Omental fat pad (tissue), 3 donors: ENCODE measurements at regions not wholly inside any gene's neighbourhood (a gene's known extent, or its start where the extent isn't known, plus 50 kb on each side); places are given as distances from the start of the nearest gene placed in this dataset.

Experiments
- ATAC-seq: fragments of 150-250 bp; one replicate; pipeline ENCODE4 v1.9.1; 2016; ENCODE audit warnings: mild to moderate bottlenecking, moderate library complexity; ENCODE audit not compliant: low FRiP score
- DNase-seq: peaks from one replicate; pipeline ENCODE4 v3.0.0-alpha.2; 2019; ENCODE audit warnings: low spot score
- TF ChIP-seq, protein P1 (sequence below), 3 donors: fragments of 450-650 bp; IDR thresholded peaks; one replicate each; pipeline ENCODE4 v1.5.1; 2016 to 2017; ENCODE audit warnings: antibody characterized with exemption in 3 of 3, mild to moderate bottlenecking in 3 of 3, moderate library complexity in 2 of 3

DNA sequence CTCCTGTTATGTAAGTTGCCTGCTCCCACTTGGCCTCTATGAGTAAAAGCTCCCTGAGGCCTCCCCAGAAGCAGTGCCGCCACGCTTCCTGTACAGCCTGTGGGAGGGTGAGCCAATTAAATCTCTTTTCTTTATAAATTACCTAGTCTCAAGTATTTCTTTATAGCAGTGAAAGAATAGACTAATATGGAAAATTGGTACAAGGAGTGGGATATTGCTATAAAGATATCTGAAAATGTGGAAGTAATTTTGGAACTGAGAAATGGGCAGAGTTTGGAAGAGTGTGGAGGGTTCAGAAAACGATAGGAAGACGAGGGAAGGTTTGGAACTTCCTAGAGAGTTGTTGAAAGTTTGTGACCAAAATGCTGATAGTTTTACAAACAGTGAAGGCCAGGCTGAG, 572.3 kb downstream of the MATN1 start:
- DNase-seq (no peak), ATAC-seq (no peak)
- TF ChIP-seq, protein P1, sequence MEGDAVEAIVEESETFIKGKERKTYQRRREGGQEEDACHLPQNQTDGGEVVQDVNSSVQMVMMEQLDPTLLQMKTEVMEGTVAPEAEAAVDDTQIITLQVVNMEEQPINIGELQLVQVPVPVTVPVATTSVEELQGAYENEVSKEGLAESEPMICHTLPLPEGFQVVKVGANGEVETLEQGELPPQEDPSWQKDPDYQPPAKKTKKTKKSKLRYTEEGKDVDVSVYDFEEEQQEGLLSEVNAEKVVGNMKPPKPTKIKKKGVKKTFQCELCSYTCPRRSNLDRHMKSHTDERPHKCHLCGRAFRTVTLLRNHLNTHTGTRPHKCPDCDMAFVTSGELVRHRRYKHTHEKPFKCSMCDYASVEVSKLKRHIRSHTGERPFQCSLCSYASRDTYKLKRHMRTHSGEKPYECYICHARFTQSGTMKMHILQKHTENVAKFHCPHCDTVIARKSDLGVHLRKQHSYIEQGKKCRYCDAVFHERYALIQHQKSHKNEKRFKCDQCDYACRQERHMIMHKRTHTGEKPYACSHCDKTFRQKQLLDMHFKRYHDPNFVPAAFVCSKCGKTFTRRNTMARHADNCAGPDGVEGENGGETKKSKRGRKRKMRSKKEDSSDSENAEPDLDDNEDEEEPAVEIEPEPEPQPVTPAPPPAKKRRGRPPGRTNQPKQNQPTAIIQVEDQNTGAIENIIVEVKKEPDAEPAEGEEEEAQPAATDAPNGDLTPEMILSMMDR (IDR thresholded peaks at IDR 0.05) = no peak

DNA sequence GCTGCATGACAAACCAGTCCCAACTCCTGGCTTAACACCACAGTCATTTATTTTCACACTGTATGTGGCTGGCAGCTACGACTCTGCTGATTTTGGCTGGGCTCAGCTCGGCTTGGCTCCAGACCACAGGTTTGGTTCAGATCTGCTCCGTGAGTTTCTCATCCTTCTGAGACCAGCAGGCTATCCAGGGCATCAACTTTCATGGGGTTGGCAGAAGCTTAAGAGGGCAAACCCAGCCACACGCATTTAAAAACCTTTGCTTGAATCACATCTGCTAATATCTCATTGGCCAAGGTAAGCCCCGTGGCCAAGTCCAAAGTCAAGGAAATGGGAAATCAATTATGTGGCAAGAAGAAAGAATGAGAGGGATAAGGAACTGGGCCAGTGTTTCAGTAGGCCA, 574.2 kb downstream of the MATN1 start:
- no peak for ATAC-seq
- TF ChIP-seq, protein P1 (IDR thresholded peaks at IDR 0.05) = no peak
- DNase-seq = no peak

DNA sequence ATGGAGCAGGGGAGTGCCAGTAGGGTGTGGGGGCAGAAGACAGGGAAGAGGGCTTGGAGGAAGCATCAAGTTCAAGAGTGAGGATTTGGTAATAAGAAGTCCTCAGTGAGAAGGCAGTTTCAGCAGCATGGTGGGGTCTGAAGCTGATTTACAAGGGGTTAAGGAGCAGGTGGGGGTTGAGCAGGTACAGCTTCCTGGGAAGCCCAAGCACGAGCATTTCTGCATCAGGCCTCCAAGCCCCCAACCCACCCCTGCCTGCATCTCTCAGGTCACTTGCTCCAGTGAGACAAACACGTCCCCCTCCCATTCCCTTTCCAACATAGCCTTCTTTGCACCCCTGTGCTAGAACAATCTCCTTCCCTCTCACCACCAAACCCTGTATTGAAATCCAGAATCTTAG, 574.7 kb downstream of the MATN1 start:
- TF ChIP-seq, protein P1 (IDR thresholded peaks at IDR 0.05) = no peak
- DNase-seq = no peak
- no peak for ATAC-seq

DNA sequence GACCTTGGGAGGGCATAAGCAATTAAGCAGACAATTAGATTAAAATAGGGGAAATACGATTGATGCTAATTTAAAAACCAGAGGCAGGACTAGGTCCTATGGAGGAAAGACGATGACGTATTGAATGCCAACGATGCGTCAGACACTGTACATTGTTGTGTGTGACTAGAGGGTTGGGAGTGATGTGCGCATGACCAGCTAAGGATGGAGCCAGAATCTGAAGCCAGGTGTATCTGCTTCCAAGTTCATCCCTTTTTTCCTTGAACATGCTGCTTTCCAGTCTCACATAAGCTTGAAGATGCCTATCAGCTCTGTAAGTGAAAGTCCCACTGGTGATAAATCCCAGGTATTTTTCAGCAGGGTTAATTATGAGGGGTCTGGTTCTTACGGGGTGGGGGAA, 576.2 kb downstream of the MATN1 start:
- ATAC-seq = no peak

DNA sequence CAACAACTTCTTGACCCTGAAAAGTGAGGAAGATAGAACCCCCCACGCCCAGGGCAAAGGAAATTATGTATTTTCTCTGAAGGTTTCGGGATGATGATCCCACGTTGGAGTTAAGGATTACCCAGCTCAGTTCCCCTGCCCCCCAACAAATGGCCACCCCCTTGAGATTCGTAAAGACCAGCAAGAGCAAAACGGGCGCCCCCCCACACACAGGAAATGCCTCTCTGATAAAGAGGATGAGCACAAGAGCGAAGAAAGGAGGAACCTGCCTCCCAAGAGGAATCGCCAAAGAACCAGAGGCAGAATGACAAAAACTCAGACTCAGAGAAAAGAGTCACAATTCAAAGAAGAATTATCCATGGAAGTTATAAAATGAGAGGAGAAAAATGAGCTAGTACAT, 576.9 kb downstream of the MATN1 start:
- ATAC-seq (no peak), DNase-seq (no peak)

More for the DNA sequence above, 576.2 kb downstream of the MATN1 start:
- DNase-seq = no peak
- TF ChIP-seq, protein P1 (IDR thresholded peaks at IDR 0.05) = no peak

DNA sequence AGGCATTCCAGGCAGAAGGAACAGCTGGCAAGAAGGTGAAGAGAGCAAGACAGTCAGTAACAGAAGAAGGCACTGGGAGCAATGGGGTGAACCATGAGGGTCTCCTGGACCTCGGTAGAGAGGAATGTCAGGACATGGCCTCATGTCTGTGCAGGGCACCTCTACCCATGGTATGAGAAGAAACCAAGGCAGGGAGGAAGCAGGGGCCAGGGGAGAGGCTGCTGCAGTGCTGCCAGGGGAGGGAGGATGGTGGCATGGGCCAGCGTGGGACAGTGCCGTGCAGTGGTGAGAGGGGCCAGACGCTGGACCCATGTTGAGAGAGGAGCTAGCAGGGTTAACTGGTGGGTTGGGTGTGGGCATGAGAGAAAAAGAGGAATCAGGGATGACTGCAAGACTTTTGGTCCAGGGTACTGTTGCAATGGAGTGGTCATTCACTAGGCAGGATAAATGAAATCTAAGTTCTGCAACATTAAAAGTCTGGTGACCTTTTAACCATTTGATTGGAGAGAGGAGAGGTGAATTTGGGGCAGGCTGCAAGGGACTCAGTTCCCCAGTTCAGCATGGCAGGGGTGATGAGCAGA, 577.6 kb downstream of the MATN1 start:
- DNase-seq (no peak), ATAC-seq (no peak)
- TF ChIP-seq, protein P1 (IDR thresholded peaks at IDR 0.05) = no peak

More for the DNA sequence above, 576.9 kb downstream of the MATN1 start:
- TF ChIP-seq, protein P1 (IDR thresholded peaks at IDR 0.05) = no peak

DNA sequence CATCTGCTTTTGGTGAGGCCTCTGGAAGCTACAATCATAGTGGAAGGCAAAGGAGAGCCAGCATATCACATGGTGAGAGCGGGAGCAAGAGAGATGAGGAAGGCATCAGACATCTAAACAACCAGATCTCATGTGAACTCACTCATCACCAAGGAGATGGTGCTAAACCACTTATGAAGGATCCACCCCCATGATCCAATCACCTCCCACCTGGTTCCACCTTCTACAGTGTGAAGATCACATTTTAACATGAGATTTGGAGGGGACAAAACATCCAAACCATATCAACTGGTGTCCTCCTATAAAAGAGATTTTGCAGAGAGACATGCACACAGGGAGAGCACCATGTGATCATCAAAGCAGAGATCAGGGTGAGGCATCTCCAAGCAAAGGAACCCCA, 578.6 kb downstream of the MATN1 start:
- DNase-seq (no peak), ATAC-seq (no peak)
- TF ChIP-seq, protein P1 (IDR thresholded peaks at IDR 0.05) = no peak
